Right ventricle myocardium superior (tissue), 1 donor: ENCODE measurements at regions not wholly inside any gene's neighbourhood (a gene's known extent, or its start where the extent isn't known, plus 50 kb on each side); places are given as distances from the start of the nearest gene placed in this dataset.
"Not testable (repeated sequence)": the region's sequence is repeated elsewhere in the genome, so short reads cannot be mapped to it uniquely, and the experiment has no call there.

ENCODE experiments used
- ATAC-seq: fragments of 200-7000 bp; cut with Tn5 transposase; one replicate; pipeline ENCODE4 v1.9.1; 2020; ENCODE audit warnings: mild to moderate bottlenecking; ENCODE audit not compliant: poor library complexity
- DNase-seq: peaks from one replicate; pipeline ENCODE4 v3.0.0-alpha.2; 2020
- intact Hi-C: fragments of 100-400 bp; cut with DNase I; formaldehyde crosslinking; loops from one replicate; pipeline ENCODE4 v1.11.2; 2022
- donor health status: DM: no; HTN: yes; CAD: no; lungs with severe emphysema.

DNA sequence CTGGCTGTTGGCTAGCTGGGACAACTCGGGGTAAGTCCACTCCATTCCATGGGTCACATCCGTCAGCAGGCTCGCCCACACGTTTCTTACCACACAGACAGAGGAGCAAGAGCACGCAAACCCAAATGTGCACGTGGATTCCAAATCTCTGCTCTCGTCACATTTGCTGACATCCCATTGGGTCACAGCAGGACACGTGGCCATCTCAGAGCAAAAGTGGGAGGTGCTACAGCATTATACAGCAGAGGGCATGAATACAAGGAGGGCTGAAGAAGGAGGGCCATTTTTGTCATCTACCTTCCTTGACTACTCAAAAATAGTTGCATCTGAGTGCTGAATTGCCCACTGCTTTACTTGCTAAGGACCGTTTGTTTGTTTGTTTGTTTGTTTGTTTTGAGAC, 84.7 kb downstream of the RBBP6 start:
- no peak for ATAC-seq
- intact Hi-C loops, result no loop called here
- no peak for DNase-seq

DNA sequence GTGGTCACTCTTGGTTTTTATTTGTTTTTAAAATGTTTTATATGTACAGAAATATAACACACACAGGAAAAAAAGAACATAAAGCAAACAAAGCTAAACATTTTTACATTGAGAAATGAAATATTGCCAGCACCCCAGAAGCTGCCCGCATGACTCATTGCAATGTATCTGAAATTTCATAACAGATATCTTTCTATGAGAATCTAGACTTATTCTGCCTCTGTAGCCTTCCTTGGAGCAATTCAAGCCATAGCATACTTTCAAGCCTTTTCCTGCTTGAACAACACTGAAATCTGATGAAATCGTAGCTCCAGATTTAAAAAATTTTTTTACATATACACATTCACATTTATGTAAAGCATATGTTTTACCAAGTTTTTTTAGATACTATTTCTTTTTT, 86.9 kb downstream of the RBBP6 start:
- intact Hi-C loops, result no loop called here
- ATAC-seq (no peak), DNase-seq (no peak)

DNA sequence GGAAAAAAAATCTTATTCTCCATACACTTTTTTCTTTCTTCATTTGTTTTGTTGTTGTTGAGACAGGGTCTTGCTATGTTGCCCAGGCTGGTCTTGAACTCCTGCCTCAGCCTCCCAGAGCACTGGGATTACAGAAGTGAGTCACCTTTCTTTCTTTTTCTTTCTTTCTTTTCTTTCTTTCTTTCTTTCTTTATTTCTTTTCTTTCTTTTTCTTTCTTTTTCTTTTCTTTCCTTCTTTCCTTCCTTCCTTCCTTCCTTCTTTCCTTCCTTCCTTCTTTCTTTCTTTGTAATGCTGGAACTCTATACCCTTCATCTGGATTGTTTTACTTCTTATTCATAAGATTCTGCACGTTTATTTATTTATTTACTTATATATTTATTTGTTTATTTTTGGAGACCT, 94.5 kb upstream of the TNRC6A start:
- ATAC-seq, result no peak
- intact Hi-C loops, result no loop called here
- no peak for DNase-seq

DNA sequence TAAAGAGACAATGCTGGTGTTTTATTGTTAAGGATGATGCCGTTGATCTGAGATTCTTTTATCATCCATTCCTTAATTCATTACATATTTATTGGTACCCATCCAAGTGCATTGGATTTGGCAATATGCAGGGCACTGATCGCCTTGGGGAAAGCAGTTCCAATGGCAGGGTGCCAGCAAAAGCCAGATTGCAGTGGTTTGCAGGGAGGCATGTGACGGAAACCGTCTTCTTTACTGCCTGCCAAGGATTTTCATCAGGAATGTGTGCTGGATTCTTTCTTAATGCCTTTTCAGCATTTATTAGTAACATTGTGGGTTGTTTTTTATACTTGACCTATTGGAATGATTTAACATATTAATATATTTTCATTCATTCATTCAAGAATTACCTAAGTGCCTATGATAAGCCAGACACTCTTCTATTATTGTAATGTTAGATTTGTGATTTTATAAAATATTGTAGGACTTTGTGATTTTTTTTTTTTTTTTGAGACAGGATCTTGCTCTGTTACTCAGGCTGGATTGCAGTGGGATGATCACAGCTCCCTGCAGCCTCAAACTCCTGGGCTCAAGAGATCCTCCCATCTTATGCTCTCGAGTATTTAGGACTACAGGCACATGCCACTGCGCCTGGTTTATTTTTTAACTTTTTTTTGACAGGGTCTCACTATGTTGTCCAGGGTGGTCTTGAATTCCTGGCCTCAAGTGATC, 93.4 kb upstream of the TNRC6A start:
- peak; percentile 82 for DNase-seq
- intact Hi-C loops, result no loop called here
- peak; percentile 85 for ATAC-seq

DNA sequence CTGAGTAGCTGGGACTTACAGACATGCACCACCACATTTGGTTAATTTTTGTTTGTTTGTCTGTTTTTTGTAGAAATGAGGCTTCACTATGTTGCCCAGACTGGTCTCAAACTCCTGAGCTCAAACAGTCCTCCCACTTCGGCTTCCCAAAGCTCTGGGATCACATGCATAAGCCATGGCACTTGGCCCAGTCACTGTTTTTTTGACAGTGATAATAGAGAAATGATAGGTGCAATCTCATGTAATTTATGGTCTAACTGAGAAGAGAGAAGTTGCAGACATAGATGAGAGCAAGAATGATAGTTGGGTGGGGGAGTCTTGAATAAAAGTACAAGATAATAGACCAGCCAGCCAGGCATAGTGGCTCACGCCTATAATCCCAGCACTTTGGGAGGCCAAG, 89.7 kb upstream of the TNRC6A start:
- intact Hi-C loops, result no loop called here
- no peak for ATAC-seq

DNA sequence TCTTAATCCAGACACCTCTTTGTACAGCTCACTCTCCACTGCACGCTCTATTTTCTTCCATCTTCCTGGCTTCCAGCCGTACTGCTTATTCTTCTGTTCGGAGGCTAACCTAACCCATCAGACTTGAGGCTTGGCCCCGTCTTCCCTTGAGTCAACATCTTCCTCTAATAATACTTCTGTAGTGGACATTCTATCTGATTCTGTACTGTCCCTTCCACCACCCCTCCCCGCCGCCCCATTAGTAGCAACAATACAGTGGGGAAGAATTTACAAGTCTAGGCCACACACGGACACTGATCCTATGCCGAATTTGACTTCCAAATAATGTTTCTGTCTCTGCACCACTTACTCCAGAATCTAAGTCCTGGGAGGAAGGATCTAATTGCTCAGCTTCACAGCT, 86.0 kb upstream of the TNRC6A start:
- no peak for ATAC-seq
- intact Hi-C loops, result no loop called here

More for the DNA sequence above, 89.7 kb upstream of the TNRC6A start:
- no peak for DNase-seq

DNA sequence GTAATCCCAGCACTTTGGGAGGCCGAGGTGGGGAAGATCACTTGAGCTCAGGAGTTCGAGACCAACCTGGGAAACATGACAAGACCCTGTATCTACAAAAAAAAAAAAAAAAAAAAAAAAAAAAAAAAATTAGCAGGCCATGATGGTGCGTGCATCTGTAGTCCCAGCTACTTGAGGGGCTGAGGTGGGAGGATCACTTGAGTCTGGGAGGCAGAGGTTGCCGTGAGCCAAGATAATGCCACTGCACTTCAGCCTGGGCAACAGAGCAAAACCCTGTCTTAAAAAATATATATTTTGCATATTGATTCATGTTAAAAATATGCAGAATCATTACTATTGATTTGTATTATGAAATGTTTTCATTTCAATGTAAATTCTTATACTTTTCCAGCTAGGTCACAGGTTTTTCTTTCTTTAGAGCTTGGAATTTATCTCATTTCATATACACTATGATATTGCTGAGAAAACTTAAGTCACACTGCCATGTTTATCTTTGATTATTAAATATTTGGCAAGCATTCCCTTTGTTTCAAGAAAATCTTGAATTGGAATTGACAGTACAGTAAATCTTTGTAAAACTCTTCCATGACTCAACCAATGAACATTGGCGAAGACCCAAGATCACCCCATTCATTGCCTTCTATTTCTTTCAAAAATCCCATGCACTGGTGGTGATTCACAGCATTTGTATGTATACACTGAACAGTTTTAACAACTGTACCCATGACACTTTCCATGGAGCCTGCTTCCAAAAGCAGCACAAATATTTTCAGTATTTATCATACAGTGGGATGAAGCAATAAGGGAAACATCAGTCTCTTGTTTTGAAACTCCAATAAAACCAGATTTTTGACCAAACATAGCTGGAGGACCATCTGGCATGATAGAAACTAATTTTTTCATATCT, 83.5 kb upstream of the TNRC6A start:
- ATAC-seq, result peak; percentile 67
- DNase-seq, result no peak
- intact Hi-C loops, result no loop called here

More for the DNA sequence above, 86.0 kb upstream of the TNRC6A start:
- no peak for DNase-seq

DNA sequence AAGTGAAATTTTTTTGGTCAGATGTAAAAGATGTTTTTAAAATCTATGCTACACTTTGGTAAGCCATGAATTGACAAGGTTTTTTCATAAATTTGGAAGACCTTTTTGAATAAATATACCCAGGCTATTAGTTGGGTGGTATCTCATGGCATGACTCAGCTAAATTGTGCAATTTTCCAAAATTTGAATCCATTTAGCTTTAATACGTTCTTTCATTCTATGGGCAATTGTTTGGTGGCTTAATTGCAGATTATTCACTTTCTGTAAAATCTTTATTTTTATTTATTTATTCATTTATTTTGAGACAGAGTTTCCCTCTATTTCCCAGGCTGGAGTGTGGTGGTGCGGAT, 82.8 kb upstream of the TNRC6A start:
- ATAC-seq, result no peak
- DNase-seq, result no peak
- intact Hi-C loops, result no loop called here

DNA sequence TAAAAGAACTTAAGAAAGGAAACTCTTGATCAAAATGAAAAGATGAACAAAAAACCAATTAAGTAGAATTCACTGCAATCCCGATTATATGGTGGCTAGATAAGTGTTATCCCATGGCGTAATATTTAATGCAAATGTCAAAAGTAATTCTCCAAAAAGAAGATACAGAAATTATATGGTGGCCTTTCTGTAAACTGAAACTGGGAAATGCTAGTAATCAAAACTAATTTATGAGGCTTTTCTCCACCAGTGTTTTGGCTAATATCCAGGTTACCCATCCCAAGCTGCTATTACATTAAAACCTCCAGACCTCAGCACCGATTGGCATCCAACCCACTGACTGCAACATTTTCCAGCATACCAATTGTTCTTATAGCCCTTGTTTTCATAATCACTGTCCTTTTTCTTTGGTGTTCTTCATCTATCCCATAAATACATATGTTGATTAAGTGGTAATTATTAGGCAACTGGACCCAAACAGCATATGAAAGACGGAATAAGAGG, 77.2 kb upstream of the TNRC6A start:
- no peak for DNase-seq
- intact Hi-C loops, result no loop called here
- no peak for ATAC-seq

DNA sequence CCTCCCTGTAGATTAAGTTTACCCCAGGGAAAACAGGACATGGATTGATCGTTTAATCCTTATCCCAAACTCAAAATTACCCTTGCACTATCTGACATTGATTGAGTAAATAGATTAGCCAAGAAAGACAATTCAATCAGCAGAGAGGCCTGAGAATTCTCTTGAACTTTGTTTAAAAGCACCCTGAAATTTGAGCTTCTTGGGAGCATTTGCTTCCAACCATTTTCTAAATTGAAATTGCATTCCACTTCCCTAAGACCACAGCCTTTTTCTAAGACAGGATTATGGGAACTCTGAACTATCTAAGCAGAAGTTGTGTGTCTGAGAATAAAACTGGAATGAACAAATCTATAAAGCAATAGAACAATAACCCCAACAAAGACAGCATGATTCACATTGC, 76.6 kb upstream of the TNRC6A start:
- intact Hi-C loops, result no loop called here
- ATAC-seq, result no peak
- no peak for DNase-seq

DNA sequence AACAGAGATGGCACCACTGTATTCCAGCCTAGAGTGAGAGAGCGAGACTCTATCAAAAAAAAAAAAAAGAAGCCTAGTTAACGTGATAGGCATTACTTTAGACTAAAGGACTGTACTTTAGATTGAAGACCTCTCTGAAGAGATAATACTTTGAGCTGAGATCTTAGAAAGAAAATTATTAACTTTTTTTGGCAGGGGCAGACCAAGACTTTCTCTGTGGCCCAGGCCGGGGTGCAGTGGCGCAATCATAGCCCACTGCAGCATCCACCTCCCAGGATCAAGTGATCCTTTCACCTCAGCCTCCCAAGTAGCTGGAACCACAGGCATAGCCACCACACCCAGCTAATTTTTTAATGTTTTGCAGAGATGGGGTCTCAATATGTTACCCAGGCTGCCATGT, 75.7 kb upstream of the TNRC6A start:
- intact Hi-C loops, result no loop called here
- no peak for DNase-seq
- ATAC-seq, result no peak

DNA sequence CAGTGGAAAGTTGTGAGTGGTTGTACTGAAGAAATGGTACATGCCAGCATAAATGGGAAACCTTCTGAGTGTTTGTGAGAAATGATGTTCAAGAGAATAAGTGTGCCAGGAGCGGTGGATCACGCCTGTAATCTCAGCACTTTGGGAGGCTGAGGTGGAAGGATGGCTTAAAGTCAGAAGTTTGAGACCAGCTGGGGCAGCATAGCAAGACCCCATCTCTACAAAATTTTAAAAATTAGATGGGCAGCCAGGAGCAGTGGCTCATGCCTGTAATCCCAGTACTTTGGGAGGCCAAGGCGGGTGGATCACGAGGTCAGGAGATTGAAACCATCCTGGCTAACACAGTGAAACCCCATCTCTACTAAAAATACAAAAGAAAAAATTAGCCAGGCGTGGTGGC, 63.5 kb upstream of the TNRC6A start:
- DNase-seq, ATAC-seq, intact Hi-C loops: not testable (repeated sequence)

DNA sequence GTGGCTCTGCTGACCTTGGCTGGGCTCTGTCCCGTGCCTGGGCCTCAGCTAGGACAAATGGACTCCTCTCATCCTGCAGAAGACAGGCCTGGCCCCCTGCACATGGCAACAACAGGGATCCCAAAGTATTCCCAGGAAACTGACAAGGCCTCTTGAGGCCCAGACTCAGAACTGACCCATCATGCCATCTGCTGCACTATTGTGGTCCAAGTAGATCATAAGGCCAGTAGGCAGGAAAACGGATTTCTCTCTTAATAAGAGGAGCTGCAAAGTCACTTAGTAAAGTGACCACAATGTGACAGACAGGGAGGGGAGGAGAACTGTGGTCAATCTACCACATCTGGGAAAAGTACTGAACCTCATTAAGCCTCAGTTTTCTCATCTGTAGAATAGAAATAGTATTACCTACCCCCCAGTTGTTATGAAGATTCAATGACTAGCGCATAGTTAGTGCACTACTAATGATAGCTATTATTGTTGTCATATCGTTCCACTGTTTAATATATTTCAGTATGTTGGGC, 62.1 kb upstream of the TNRC6A start:
- intact Hi-C loops, result no loop called here
- DNase-seq, result no peak
- no peak for ATAC-seq

DNA sequence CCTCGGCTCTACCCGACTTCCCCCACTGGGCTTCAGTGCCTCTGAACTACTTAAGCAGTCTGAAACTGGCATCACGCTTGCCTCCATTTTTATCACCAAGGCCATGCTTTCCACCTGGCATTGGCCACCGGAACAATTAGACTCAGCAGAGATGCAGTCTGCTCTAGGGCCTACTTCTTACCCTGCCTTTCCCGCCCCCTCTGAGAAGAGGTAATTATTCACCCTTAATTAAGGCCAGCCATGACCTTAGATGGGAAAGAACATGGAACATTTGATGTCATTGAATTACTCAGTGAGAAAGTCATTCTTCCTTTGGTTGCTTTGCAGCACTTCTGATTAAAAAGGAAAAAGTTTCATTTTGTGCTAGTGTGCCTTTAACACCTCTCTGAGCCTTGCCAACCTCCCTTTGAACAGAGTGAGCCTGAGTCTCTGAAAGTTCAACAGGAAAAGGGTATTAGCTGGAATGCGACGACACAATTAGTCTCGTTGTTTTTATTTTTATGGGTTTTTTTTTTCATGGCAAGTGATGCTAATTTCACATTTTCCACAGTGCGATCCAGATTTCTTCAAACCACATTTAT, 60.9 kb upstream of the TNRC6A start:
- no peak for ATAC-seq
- no peak for DNase-seq
- intact Hi-C loops, result no loop called here

DNA sequence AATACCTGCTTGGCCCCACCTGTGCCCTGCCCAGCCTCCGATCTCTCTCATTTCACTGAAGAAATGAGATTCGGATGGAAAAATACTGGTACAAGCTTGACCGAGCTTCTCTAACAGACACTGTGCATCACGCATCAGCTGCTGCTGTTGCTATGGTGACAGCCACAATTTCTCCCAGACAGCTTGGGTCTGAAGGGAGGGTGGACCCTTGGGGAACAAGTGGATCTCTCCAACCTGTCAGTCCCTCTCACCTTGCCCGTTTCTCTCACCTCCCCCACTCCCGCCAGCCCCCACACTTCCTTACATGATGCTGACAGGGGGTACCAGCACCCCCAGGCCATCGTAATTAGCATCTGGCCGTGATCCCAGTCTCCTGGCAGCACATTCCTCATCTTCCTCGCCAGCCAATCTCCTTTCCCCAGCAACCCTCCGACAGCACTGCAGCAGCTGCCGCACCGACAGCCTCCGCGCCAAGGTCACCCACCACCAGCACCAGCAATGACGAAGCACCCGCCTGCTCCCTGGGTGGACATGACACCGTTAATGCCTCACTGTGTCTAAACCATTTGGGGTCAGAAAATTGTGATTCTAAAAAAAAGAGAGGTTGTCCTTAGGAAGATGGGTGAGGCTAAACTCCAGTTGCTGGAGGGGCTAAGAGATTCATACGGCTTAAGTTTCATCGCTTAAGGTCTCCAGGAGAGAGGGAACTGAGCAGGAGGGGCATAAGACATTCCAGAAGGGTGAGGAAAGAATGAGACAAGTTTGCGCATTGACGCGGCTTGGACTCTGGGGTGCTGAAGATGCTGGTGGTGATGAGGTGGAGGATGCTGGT, 58.6 kb upstream of the TNRC6A start:
- peak; percentile 78 for ATAC-seq
- intact Hi-C loops, result no loop called here
- peak; percentile 76 for DNase-seq

DNA sequence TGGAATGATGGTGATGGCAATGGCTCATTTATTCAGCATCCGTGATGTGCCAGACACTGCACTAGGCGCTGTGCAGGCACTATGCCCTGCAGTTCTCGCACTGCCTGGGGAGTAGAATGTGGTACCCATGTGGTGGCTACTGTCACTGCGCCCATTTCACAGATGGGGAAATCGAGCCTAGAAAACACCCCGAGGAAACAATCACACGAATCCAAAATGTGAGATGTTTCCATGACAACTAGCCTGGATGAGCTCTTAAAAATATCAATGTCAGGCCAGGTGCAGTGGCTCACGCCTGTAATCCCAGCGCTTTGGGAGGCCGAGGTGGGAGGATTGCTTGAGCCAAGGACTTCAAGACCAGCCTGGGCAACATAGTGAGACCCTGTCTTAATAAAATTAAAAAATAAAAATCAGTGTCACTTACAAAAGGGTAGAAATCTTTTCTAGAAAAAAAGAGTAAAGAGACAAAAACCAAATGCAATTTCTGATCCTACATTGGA, 57.9 kb upstream of the TNRC6A start:
- ATAC-seq (no peak), DNase-seq (no peak)
- intact Hi-C loops, result no loop called here

DNA sequence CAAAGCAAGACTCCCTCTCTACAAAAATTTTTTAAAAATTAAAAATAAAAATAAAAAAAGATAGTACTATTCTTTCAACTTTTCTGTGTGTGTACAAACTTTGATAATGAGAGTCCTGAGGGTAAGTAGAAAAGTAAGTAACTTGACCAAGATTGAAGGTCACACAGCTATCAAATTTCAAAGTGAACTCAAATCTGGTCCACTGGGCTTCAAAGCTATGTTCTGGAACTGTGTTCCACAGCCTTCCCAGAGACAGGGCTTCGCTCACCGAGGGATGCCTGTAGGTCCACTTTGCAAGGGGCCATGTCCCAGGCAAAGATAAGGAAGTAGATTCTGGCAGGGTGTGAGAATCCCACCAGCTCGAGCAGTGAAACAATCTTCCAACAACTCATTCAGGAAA, 56.3 kb upstream of the TNRC6A start:
- intact Hi-C loops, result no loop called here
- DNase-seq (no peak), ATAC-seq (no peak)

DNA sequence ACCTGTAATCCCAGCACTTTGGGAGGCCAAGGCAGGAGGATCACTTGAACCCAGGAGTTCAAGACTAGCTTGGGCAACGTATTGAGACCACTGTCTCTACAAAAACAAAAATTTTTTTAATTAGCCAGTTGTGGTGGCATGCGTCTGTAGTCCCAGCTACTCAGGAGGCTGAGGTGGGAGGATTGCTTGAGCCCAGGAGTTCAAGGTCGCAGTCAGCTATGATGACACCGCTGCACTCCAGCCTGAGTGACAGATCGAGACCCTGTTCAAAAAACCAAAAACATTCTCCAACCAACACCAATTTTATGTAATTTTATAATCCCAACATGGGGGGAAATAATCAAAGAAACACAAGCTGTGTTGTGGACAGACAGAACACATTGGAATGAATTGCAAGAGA, 54.6 kb upstream of the TNRC6A start:
- no peak for DNase-seq
- intact Hi-C loops, result no loop called here
- no peak for ATAC-seq

DNA sequence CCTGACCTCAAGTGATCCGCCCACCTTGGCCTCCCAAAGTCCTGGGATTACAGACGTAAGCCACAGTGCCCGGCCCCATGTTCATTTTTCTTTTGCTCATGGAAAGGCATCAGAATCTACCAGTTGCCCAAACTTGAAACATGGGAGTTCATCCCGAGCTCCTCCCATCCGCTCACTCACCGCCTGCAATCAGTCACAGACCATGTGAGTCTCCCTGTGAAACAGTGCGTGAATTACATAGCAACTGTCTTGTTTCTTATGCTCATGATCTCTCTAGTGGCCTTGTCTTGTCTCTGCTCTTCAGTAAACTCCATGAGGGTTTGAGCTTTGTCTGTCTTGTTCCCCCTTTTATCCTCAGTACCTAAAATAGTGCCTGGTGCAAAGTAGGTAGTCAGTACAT, 52.1 kb upstream of the TNRC6A start:
- no peak for DNase-seq
- ATAC-seq, result no peak
- intact Hi-C loops, result no loop called here
